Tongue (tissue), 1 donor: ENCODE measurements at regions not wholly inside any gene's neighbourhood (a gene's known extent, or its start where the extent isn't known, plus 50 kb on each side); places are given as distances from the start of the nearest gene placed in this dataset.
"Not testable (repeated sequence)": the region's sequence is repeated elsewhere in the genome, so short reads cannot be mapped to it uniquely, and the experiment has no call there.

ENCODE experiments used
- DNase-seq: peaks from one replicate; pipeline ENCODE4 v3.0.0-alpha.2; 2015

DNA sequence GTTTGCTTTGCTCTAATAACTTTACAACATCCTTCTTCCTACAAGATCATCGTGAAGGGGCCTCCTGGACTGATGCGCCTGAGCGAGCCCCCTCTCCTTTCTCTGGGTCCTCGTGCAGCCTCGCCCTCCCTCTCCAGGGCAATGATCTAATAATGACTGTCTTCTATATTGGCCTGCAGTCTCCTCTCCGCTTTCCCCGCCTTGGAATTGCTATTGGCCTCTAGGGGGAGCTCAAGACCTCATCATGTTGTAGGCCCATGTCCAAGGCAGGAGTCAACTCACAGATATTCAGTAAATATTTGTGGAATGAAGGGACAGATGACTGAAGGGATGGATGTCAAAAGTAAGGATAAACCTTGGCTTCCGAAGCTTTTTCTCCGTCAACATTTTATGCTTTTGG, 1180.3 kb downstream of the TYW1 start:
- peak; percentile 86 for DNase-seq

DNA sequence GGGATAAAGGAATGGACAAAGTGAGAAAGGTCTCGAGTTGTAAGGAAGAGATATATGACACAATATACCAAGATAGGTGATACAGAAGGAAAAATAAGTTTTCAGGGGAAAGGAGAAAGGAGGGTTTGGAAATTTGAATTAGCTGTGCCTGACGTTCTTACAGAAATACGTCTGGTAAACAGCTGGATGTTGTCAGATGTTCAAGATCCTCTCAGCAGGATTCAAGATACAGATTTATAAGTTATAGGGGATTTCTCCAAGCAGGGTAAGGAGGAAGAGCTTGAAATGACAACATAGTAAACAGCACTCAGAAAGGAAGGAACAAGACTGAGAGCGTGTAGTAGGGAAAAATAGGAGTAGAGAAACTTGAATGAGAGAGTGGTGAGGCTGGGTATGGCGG, 1184.1 kb downstream of the TYW1 start:
- DNase-seq = no peak

DNA sequence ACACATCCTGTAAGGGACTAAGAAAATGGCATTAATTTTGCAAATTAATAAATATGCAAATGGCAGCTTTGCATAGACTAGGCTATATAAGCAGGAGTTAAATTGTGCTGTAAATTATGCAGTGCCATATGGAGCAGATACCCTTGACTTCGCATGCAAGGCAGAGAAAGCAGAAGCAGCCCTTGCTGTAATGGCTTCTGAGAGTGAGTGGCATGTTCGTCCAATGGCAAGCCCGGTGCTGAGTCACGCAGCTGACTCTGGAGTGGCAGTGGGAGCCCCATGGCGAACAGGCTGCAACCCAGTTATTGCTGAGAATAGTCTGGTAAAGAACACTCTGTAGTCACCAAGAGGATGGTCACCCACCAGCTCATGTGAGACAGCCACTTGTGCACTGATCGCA, 1186.5 kb downstream of the TYW1 start:
- DNase-seq = no peak

DNA sequence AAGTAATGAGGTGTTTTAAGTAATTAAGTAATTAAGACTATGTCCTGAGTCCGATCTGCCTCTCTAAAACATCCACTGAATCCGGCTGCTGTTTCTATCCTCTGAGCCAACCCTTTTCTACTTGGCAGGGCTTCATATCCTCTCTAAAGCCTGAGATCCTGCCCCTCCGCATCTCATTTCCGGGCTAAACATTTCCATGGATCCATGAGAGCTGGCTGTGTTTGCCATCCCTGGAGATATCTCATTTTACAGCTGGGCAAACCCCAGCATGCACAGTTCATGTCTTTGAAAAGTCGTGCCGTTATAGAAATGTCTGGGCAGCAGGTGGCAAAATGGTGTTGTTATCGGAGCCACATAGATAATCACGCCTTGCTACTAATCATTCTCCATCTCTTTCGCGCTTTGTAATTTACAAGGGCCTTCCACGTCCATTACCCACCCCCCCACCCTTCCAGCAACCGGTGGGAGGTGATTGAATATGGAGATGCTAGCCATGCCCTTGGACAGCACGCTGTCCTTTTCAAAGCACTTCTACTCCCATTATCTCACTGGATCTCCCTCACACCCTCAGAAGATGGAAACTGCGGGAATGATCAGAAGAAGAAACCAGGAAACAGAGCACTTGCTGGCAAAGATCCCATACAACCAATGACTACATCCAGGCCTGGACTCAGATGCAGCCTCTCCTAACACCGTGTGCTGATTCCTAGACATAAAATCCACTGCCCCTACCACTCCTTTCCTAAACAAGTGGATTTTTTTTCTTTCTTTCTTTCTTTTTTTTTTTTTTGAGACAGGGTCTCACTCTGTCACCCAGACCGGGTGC, 1189.2 kb downstream of the TYW1 start:
- DNase-seq = peak; percentile 95

DNA sequence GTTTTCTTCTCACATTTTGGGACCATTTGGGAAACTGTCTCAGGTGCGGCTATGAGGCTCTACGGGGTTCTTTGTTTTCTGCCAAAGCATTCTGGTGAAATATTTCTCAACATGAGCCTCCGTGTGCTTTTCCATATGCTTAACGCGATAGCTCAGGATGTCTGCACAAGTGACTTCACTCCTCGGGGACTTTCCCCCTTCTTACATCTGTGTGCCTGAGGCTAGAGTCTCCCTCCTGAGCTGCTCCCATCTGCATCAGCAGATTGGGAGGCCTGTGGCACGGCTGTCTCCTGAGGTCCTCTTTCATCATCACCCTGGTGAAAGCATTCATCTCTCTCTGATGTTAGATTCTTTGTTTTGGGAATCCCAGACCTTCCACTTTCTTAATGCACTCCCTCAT, 1190.9 kb downstream of the TYW1 start:
- no peak for DNase-seq

DNA sequence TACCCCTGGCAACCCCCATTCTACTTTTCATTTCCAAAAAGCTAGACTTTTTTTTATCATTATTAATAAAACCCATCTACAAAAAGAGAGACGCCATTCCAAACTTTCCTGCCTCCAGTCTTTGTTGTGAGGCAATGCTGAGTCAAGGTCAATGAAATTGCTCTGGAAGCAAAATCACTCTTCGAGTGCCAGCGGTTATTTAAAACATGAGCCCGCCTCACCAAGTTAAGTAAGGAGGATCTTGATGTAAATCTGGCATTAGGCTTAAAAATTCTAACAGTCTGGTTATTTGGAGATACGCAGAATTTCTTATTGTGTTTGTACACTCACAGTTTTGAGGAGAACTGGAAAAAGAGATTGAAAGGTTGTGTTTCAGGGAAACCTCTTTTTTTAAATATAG, 1196.3 kb downstream of the TYW1 start:
- DNase-seq = no peak

DNA sequence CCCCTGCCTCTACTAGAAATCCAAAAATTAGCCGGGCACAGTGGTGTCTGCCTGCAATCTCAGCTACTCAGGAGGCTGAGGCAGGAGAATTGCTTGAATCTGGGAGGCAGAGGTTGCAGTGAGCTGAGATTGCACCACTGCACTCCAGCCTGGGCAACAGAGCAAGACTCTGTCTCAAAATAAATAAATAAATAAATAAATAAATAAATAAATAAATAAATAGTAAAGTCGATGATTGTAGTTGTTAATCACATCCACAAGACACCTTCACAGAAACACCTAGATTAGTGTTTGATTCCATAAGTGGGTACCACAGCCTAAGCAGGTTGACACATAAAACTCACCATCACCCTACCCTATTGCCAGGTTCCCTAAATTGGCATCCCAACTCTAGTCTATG, 1199.0 kb downstream of the TYW1 start:
- DNase-seq = not testable (repeated sequence)

DNA sequence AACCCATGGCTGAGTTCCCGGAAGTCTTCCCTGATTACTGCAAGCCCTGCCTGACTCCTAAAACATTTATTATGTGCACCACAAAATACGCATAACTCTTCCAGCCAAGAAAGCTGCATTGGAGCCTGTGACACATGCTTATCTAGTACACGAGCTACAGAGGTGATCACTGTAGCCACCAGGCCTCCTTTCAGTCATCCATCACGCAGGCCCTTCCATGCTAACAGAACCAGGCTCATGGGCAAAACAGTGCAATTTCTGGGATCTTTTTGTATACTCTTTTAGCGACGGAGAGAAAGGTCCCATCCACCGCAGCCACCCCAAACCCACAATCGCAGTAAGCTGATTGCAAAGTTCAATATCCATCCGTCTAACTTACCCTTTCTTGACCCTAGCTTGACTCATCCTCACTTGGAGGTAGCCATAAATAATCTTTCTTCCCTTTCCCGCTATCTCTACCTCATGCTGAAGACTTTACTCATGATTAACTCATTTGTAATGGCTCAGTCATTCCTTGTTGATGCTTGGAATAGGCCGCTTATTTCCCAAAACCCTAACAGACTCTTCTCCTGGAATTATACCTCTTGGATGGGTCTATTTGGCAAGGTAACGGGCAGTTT, 1203.5 kb downstream of the TYW1 start:
- no peak for DNase-seq

DNA sequence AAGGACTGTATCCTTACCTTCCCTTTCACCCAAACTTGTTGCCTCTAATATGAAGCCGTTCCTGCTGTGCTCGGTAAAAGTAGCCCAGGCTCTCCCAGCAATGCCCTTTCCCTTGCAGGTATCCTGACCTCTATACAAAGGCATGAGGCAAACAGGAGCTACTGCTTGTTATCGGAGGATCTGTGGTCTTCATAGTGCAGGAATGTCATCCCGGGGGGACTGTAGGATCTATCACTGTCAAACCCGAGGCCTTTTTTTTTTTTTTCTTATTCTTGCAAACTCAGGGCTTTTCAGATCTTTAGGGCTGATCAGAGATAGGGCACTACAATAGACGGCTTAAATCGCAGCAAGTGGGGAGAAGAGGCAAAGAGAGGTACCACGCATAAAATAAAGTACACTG, 1206.6 kb downstream of the TYW1 start:
- DNase-seq = no peak

DNA sequence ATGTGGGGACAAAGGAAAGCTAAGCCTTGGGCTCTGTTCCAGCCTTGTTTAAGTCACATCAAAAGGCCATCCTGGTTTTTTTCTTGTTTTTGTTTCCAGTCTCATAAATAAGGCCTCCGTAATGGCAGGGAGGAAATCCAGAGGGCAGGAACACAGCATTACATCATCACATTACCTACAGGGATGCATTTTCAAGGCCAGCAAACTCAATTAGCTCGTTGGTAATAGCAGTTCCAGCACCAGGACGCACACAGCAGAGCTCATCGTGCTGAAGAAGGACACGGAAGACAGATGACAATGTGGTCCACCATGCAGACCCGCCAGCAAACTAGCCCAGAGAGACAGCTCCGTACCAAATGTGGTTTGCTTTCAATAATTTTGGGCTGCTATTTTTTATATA, 1209.2 kb downstream of the TYW1 start:
- DNase-seq = no peak

DNA sequence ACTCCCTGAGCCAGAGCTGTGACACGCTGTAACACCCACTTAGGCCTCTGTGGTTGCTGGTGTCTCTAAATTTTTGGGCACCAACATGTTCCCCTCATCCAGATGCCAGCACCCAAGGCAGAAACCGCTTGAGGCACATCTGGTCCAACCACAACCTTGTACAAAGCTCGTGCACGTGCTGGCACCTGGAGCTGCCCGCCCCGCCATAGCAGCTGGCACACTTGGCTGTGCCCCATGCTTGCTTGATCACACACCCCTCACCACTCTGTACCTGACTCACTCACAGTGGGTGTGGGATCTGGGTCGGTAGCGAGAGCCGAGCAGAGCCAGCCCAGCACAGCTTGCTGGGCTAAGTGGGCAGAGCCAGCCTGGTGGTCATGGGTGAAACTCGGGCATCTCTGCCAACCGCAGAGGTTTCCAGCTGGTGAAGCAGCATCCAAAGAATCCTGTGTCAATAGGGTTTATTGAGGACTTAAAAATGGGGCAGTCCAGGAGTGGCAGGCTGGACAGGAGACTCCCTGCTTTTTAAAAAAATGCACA, 1210.4 kb downstream of the TYW1 start:
- no peak for DNase-seq

DNA sequence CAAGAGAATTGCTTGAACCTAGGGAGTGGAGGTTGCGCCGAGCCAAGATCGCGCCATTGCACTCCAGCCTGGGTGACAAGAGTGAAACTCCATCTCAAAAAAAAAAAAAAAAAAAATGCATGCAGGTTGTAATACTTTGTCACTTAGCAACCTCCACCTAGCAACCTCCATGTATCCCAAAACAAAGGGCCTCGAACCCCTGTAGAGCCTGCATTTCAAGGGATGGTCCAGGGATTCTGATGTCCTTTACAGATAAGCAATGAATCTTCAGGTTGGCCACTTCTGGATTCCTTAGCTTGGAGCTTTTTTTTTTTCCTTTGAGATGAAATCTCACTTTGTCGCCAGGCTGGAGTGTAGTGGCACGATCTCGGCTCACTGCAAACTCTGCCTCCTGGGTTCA, 1211.0 kb downstream of the TYW1 start:
- no peak for DNase-seq

DNA sequence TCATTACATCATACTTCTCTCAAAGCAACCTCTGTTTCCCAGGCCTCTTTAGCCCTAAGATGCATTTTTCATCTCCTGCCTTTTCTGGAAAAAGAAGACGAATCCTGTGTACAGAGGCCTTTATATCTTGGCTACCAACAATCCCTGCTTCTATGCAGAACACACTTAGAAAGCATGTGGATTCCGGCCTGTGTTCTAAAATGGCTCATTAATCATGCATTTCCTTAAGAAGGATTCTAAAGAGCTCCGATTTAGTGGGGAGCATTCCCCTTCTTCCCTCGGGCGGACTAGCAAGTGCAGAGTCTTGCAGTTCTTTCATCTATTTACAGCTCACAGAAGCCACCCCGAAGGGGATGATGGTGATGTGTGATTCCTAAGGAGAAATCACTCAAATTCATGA, 1212.9 kb downstream of the TYW1 start:
- DNase-seq = no peak

DNA sequence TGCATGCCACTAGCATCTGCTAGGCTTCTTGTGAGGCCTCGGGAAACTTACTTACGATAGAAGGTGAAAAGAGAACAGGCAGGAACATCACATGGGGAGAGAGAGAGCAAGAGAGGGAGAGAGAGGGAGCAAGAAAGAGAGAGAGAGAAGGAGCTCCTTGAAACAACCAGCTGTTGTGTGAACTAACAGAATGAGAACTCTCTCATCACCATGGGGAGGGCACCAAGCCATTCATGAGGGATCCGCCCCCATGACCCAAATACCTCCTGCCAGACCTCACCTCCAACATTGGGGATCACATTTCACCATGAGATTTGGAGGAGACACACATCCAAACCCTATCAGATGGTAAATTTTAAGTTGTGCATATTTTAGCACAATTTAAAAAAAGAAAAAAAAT, 1217.2 kb downstream of the TYW1 start:
- no peak for DNase-seq

DNA sequence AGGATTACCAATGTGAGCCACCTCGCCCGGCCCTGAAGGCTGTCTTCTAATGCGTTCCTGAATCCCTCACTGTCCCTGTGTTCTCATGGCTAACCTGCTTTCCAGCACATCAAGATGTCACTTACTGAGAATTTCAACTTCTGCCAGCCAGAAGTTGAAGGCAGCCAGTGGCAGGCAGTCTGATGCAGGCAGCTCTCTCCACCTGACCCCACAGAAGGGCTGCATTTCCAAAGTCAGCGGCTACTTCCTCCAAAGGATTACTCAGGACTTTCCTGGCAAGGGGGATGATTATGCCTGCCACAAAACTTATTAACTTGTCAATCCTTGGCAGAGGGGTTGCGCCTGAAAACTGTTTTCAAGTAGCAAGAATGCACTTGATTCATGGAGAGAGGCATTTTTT, 1219.4 kb downstream of the TYW1 start:
- DNase-seq = peak; percentile 75

DNA sequence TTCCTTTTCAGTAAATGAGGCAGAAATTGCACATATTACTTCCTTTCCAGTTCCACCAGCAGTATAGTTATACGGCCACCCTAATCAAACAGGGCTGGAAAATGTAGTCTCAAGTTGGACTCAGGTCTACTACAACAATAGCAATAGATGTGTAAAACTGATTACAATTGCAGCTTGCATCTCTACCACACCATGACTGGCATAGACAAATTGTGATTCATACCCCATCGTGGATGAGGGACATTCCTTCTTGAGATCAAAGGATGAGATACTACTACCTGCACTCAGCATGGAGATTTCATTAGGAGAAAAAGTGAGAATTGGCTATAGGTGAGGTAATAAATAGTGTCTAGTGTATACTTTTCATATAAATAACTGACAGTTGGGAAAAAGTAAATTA, 1220.8 kb downstream of the TYW1 start:
- DNase-seq = no peak

DNA sequence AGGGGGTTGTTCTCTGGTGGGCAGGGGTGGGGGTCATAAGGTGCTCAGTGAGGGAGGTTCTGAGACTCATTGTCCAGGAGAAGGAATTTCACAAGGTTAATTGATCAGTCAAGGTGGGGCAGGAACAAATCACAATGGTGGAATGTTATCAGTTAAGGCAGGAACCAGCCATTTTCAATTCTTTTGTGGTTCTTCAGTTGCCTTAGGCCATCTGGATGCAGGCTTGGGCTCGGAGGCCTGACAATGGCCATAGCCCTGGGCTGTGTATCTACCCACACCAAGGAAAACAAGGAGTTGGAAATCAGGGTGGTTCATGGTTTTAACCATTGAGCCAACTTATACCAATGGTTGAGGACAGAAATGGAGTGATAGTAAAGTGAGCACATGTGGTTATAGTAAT, 1221.8 kb downstream of the TYW1 start:
- no peak for DNase-seq

DNA sequence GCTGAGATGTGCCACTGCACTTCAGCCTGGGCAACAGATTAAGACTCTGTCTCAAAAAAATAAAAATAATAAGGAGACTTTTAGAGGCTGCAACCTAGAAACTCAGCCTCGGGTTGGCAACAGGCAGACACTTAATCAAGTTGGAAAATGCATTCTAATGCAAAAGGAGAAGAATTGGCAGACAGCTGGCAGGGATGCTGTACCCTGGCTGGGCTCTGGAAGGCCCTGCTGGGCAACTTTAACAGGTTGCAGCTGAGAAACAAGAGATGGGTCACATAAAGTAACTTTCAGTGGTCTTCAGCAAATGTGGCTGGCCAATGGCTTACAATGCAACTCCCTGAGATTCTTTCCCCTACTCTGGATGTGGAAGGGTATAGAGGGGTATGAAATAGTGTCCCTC, 1225.7 kb downstream of the TYW1 start:
- DNase-seq = no peak

DNA sequence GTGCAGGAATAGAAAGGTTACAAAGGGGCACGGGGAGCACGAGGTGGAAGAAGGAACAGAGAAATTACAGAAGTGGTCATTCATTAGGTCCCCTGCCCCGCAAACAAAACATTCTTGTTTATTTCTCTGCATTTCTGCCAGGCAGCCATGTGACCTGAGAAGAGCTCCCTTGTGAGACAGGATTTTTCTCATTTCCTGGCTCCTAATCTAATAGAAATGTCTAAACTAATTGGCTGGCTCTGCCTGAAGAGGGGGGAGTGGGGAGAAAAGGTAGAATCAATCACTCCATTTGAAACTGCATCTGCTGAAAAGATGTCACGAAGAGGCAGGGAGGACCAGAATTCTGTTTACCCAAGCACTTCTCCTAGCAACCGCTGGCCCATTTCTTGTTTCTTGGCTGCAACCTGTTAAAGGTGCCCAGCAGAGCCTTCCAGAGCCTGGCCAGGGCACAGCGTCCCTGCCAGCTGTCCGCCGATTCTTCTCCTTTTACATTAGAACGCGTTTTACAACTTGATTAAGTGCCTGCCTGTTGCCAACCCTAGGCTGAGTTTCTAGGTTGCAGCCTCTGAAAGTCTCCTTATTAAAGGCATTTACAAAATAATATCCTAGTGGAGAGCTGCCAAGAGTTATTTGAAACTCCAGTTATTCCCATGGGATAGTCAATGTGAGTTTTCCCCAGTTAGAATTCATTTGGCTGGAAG, 1227.6 kb downstream of the TYW1 start:
- DNase-seq = peak; percentile 68

DNA sequence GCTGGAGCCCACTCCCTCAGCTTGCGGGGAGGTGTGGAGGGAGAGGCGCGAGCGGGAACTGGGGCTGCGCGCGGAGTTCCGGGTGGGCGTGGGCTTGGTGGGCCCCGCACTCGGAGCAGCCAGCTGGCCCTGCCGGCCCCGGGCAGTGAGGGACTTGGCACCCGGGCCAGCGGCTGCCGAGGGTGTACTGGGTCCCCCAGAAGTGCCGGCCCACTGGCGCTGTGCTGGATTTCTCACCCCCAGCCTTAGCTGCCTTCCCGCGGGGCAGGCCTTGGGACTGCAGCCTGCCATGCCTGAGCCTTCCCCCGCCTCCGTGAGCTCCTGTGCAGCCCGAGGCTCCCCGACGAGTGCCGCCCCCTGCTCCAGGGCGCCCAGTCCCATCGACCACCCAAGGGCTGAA, 1234.4 kb downstream of the TYW1 start:
- DNase-seq = not testable (repeated sequence)

DNA sequence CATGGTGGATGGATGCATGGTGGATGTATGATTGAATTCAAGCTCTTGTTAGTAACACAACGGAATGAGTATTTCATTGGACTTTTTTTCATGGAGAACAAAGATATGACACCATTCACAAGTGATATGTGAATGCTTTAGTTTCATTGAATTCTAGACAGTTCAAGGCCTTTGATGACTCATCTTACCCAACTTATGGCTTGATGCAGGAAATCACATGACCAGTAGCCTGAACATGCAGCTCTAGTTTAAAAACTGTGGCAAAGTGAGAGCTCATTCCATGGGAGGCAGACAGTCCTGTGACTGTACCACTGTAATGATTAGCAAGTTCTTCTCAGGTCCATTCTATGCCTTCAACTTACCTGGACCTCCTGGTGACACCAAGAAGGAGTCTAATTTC, 1239.3 kb downstream of the TYW1 start:
- no peak for DNase-seq

DNA sequence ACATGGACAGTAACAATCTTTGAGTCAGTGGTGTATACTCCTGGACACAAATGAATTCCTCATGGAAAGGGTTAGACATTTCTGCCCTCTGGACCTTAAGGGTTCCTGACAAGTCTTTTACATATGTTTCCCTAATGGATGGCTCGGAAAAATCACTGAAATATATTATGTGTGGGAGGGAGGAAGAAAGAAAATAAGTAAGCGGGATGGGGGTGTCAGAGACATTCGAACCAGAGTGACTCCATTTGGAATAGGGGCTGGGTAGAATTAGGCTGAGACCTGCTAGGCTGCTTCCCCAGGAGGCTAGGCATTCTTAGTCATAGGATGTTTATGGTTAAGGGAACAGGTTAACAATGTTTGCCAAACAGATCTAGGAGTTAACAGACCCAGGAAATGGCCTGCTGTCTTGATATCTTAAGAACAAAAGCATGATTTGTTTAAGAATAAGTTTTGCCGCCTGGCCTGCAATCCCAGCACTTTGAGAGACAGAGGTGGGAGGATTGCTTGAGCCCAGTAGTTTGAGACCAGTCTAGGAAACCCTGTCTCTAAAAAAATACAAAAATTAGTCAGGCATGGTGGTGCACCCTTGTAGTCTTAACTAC, 1241.7 kb downstream of the TYW1 start:
- no peak for DNase-seq

DNA sequence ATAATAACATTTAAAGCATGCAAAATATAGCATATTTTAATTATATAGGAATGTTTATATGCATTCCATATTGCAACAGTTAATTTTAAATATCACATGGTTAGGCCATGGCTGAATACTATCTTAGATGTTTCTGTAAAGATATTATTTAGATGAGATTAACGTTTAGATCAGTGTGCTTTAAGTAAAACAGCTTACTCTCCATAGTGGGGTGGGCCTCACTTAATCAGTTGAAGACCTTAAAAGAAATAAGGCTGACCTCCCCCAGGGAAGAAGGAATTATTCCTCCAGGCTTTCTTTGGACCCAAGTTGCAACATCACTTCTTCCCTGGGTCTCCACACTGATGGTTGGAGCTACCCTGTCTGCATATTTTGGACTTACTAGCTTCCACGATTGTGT, 1246.5 kb downstream of the TYW1 start:
- DNase-seq = no peak
